ENCODE measurements at regions not wholly inside any gene's neighbourhood (a gene's known extent, or its start where the extent isn't known, plus 50 kb on each side); places are given as distances from the start of the nearest gene placed in this dataset.
"Not testable (repeated sequence)": the region's sequence is repeated elsewhere in the genome, so short reads cannot be mapped to it uniquely, and the experiment has no call there.

DNA sequence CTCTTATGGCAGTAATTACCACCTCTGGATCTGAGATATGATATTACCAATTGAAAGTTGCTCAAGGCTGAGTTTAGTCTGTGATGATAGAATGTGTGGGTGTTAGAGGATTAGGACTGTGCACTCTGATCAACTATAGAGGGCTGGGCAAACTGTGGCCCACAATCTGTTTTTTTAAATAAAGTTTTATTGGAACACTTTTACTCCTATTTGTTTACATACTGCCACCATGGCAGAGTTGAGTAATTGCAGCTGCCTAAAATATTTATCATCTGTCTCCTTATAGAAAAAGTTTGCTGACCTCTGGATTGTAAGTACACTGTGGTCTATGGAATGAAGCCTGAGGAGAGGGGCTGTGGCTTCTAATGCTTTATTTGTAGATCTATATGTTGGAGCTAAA, 71.5 kb upstream of the N4BP1 start:
- no peak overlapping the region for H3K4me3 ChIP-seq
- H3K9ac ChIP-seq (ENCODE audit: insufficient read depth in 1 of 2, low read length in 2 of 2), result no peak overlapping the region
- no peaks in the 10 kb centered on the region for H3K9me3 ChIP-seq (ENCODE audit: control insufficient read depth in 4 of 4, insufficient read depth in 3 of 4, low read length in 3 of 4)
- no peak for DNase-seq
- TF ChIP-seq, protein P1, sequence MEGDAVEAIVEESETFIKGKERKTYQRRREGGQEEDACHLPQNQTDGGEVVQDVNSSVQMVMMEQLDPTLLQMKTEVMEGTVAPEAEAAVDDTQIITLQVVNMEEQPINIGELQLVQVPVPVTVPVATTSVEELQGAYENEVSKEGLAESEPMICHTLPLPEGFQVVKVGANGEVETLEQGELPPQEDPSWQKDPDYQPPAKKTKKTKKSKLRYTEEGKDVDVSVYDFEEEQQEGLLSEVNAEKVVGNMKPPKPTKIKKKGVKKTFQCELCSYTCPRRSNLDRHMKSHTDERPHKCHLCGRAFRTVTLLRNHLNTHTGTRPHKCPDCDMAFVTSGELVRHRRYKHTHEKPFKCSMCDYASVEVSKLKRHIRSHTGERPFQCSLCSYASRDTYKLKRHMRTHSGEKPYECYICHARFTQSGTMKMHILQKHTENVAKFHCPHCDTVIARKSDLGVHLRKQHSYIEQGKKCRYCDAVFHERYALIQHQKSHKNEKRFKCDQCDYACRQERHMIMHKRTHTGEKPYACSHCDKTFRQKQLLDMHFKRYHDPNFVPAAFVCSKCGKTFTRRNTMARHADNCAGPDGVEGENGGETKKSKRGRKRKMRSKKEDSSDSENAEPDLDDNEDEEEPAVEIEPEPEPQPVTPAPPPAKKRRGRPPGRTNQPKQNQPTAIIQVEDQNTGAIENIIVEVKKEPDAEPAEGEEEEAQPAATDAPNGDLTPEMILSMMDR (IDR thresholded peaks at IDR 0.05; ENCODE audit: control extremely low read depth, extremely low read depth), result no peak
- ATAC-seq (ENCODE audit: insufficient read depth, low FRiP score), result no peak
- H3K36me3 ChIP-seq (ENCODE audit: control insufficient read depth in 4 of 4, insufficient read depth in 4 of 4, low read length in 4 of 4), result no peaks in the 10 kb centered on the region
- H3K4me1 ChIP-seq (ENCODE audit: control insufficient read depth in 5 of 5, insufficient read depth in 5 of 5, low read length in 5 of 5), result no peaks in the 10 kb centered on the region
- H3K27ac ChIP-seq (ENCODE audit: low read depth in 1 of 2, low read length in 1 of 2), result no peak overlapping the region
- H3K27me3 ChIP-seq (ENCODE audit: control insufficient read depth in 3 of 3, insufficient read depth in 3 of 3, low read length in 2 of 3), result no peaks in the 10 kb centered on the region

DNA sequence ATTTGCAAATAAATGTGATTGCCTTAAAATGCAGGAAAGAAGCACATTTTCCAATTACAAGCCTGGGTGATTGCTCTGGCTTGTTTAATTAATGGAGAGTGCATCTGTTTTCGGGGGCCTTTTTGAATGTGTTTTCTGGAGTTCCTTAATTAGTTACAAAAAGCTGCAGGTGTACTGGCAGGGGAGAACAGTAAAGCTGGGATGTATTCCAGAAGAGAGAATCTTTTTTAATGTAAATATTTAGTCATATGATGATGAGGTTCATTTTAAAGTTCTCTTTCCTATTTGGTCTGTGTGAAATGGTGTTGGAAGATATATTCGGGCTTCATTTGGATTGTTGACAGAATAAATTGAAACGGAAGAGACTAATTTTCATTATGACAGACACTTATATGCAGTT, 70.9 kb upstream of the N4BP1 start:
- Histone ChIP-seq H3K9ac (ENCODE audit: insufficient read depth in 1 of 2, low read length in 2 of 2) (no peak overlapping the region), H3K36me3 (ENCODE audit: control insufficient read depth in 4 of 4, insufficient read depth in 4 of 4, low read length in 4 of 4) (no peaks in the 10 kb centered on the region), H3K27ac (ENCODE audit: low read depth in 1 of 2, low read length in 1 of 2) (no peak overlapping the region), H3K27me3 (ENCODE audit: control insufficient read depth in 3 of 3, insufficient read depth in 3 of 3, low read length in 2 of 3) (no peaks in the 10 kb centered on the region), H3K4me1 (ENCODE audit: control insufficient read depth in 5 of 5, insufficient read depth in 5 of 5, low read length in 5 of 5) (no peaks in the 10 kb centered on the region), H3K4me3 (no peak overlapping the region), H3K9me3 (ENCODE audit: control insufficient read depth in 4 of 4, insufficient read depth in 3 of 4, low read length in 3 of 4) (no peaks in the 10 kb centered on the region)
- WGBS, 2 donors, result 89% methylated on average over 3 of the region's 3 CpGs
- TF ChIP-seq, protein P1 (IDR thresholded peaks at IDR 0.05; ENCODE audit: control extremely low read depth, extremely low read depth), result no peak
- ATAC-seq (ENCODE audit: insufficient read depth, low FRiP score) (no peak), DNase-seq (no peak)

DNA sequence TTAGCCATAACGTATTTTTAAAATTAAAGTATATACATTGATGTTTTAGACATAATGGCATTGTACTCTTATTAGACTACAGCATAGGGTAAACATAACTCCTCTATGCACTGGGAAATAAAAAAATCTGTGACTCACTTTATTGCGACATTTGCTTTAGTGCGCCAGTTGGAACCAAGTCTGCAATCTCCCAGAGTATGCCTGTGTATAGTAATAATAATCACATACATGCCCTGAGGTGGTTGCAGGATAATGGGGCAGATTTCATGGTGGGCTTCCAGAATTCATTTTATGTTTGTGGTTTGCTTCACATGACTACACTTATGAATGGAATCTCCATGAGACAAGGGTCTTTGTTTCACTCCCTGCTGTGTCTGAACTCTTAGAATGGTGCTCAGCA, 66.9 kb upstream of the N4BP1 start:
- Histone ChIP-seq H3K9ac (ENCODE audit: insufficient read depth in 1 of 2, low read length in 2 of 2) (no peak overlapping the region), H3K4me3 (no peak overlapping the region), H3K27ac (ENCODE audit: low read depth in 1 of 2, low read length in 1 of 2) (no peak overlapping the region), H3K36me3 (ENCODE audit: control insufficient read depth in 4 of 4, insufficient read depth in 4 of 4, low read length in 4 of 4) (no peaks in the 10 kb centered on the region), H3K4me1 (ENCODE audit: control insufficient read depth in 5 of 5, insufficient read depth in 5 of 5, low read length in 5 of 5) (no peaks in the 10 kb centered on the region), H3K27me3 (ENCODE audit: control insufficient read depth in 3 of 3, insufficient read depth in 3 of 3, low read length in 2 of 3) (no peaks in the 10 kb centered on the region), H3K9me3 (ENCODE audit: control insufficient read depth in 4 of 4, insufficient read depth in 3 of 4, low read length in 3 of 4) (peaks cover 0 to under 1% (median 0%) of the 10 kb centered on the region in 4 donors)
- 93 to 94% methylated on average over 3 of the region's 3 CpGs for WGBS, 2 donors
- TF ChIP-seq, protein P1 (IDR thresholded peaks at IDR 0.05; ENCODE audit: control extremely low read depth, extremely low read depth), result no peak
- ATAC-seq (ENCODE audit: insufficient read depth, low FRiP score) (no peak), DNase-seq (peak in 1 of 3 donors; percentile 1)

DNA sequence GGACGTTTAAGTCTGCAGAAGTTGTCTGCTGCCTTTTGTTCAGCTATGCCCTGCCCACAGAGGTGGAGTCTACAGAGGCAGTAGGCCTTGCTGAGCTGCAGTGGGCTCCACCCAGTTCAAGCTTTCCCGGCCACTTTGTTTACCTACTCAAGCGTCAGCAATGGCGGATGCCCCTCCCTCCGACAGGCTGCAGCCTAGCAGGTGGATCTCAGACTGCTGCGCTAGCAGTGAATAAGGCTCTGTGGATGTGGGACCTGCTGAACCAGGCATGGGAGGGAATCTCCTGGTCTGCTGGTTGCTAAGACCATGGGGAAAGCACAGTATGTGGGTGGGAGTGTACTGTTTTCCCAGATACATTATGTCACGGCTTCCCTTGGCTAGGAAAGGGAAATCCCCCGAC, 58.2 kb upstream of the N4BP1 start:
- H3K27ac ChIP-seq (ENCODE audit: low read depth in 1 of 2, low read length in 1 of 2); ATAC-seq (ENCODE audit: insufficient read depth, low FRiP score); H3K4me1 ChIP-seq (ENCODE audit: control insufficient read depth in 5 of 5, insufficient read depth in 5 of 5, low read length in 5 of 5); H3K9ac ChIP-seq (ENCODE audit: insufficient read depth in 1 of 2, low read length in 2 of 2); H3K27me3 ChIP-seq (ENCODE audit: control insufficient read depth in 3 of 3, insufficient read depth in 3 of 3, low read length in 2 of 3); H3K4me3 ChIP-seq; DNase-seq; H3K9me3 ChIP-seq (ENCODE audit: control insufficient read depth in 4 of 4, insufficient read depth in 3 of 4, low read length in 3 of 4); H3K36me3 ChIP-seq (ENCODE audit: control insufficient read depth in 4 of 4, insufficient read depth in 4 of 4, low read length in 4 of 4): not testable (repeated sequence)
- 63 to 75% methylated on average over 8 of the region's 8 CpGs for WGBS, 2 donors
